NT2/D1 (cell line): ENCODE measurements at regions not wholly inside any gene's neighbourhood (a gene's known extent, or its start where the extent isn't known, plus 50 kb on each side); places are given as distances from the start of the nearest gene placed in this dataset.

Source experiments
- DNase-seq: peaks from one replicate; pipeline ENCODE4 v3.0.0-alpha.2; 2011; ENCODE audit warnings: low read depth, low spot score
- H3K27me3 ChIP-seq: 2 replicates; pipeline ENCODE4 v1.6.0; 2011; ENCODE audit warnings: mild to moderate bottlenecking; ENCODE audit not compliant: insufficient read length, insufficient read depth
- H3K36me3 ChIP-seq: 2 replicates; pipeline ENCODE4 v1.6.1; 2011; ENCODE audit warnings: mild to moderate bottlenecking, low read length, mixed read lengths; ENCODE audit not compliant: insufficient read depth, insufficient read length
- H3K4me1 ChIP-seq: 2 replicates; pipeline ENCODE4 v1.5.1; 2011; ENCODE audit not compliant: insufficient read depth, insufficient read length
- H3K4me3 ChIP-seq: 2 replicates; pipeline ENCODE4 v1.5.1; 2011; ENCODE audit warnings: low read depth; ENCODE audit not compliant: insufficient read length
- H3K9ac ChIP-seq: 2 replicates; pipeline ENCODE4 v1.6.0; 2011; ENCODE audit warnings: low read depth; ENCODE audit not compliant: insufficient read length
- H3K9me3 ChIP-seq: 2 replicates; pipeline ENCODE4 v1.5.1; 2011; ENCODE audit warnings: mild to moderate bottlenecking, low read length; ENCODE audit not compliant: insufficient read depth
- SUZ12 ChIP-seq: IDR thresholded peaks from 2 replicates; pipeline ENCODE4 v1.6.1; 2011; ENCODE audit not compliant: insufficient read length, insufficient read depth; ENCODE audit errors: extremely low read depth
- YY1 ChIP-seq: IDR thresholded peaks from 2 replicates; pipeline ENCODE4 v1.6.1; 2011; ENCODE audit not compliant: insufficient read length, insufficient read depth
- ZNF274 ChIP-seq: IDR thresholded peaks from 2 replicates; pipeline ENCODE4 v1.6.1; 2011; ENCODE audit warnings: mild to moderate bottlenecking, low read depth, low read length

DNA sequence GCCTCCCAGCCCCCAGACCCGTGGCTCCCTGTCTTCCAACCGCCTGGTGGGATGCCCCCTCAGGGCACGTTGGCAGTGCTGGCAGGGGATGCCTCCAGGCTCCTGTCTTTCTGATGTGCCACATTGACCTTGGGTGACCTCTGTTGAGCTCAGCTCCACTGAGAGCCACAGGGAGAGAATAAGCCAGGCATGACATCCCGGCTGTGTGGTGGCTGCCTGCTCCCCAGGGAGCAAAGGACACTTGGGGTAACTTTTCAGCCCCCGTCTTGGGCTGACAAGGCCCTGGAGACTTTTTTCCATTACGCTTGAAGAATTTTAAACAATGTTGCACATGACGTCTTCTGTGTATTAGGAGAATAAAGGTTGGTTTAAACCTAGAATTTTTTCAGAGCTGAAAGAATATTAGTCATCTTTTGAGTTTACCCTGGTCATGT, 246.0 kb downstream of the TSN start:
- TF ChIP-seq ZNF274 = no peak
- TF ChIP-seq YY1 = no peak
- no peak for TF ChIP-seq SUZ12
- H3K4me3 ChIP-seq = no peak overlapping the region
- peaks cover 7% of the 10 kb centered on the region for H3K4me1 ChIP-seq
- H3K9me3 ChIP-seq = no peaks in the 10 kb centered on the region
- no peaks in the 10 kb centered on the region for H3K36me3 ChIP-seq
- no peak for DNase-seq
- no peak overlapping the region for H3K9ac ChIP-seq
- H3K27me3 ChIP-seq = no peaks in the 10 kb centered on the region

DNA sequence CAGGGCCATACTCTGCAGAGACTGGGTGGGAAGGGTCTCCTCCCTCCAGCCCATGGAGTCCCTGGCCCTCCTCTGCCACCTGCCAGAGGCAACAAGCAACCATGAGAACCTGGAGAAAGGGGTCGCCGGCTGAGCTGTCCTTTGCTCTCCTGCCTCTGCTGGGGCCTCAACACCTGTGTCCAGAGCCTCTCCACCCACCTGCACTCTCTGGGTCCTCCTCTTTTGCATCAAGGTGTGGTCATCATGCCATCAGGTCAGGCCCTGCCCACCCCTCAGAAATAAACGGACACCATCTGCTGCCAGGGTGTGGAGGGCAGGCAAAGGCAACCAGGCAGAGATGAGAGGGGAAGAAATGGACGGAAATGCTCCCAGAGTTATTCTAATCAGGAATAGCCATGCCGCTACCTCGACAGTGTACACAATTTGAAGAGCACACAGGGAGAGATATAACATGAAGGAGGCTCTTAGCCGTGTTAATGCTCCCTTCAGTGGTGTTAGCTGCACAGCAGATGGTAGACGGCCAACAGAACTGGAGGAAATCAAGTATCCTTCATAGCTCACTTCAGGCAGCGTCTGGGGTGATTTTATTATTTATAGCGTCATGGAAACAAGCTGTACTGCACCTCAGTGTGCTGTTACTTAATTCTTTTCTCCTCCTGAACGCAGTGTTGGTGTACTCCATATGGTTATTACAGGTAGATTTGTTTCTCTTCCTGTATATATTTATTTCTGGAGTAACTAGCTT, 247.9 kb downstream of the TSN start:
- no peaks in the 10 kb centered on the region for H3K36me3 ChIP-seq
- H3K9me3 ChIP-seq = no peaks in the 10 kb centered on the region
- H3K27me3 ChIP-seq = no peaks in the 10 kb centered on the region
- H3K9ac ChIP-seq = no peak overlapping the region
- TF ChIP-seq YY1 (no peak), SUZ12 (no peak), ZNF274 (no peak)
- H3K4me3 ChIP-seq = no peak overlapping the region
- no peak for DNase-seq
- peaks cover 7% of the 10 kb centered on the region for H3K4me1 ChIP-seq

DNA sequence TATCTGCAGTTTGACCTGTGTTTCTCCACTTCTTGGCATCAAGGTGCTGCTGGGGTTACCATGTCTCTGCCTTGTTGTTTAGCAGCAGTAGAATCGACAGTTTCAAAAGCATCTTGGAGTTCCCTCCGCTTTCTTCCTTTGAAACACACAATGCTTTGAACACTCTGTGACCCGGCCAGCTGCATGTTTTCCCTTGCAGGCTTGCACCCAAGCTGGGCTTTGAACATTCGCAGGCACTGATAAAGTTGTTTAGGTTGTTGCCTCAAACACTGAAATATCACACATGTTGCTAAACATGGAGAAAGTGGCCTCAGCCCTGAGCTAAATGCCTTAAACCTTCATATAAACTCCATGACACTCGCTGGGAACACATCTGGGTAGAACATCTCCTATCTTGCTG, 251.7 kb downstream of the TSN start:
- Histone ChIP-seq H3K4me1 (peaks cover 3% of the 10 kb centered on the region), H3K9me3 (no peaks in the 10 kb centered on the region), H3K27me3 (no peaks in the 10 kb centered on the region), H3K9ac (no peak overlapping the region), H3K36me3 (no peaks in the 10 kb centered on the region), H3K4me3 (no peak overlapping the region)
- no peak for DNase-seq
- TF ChIP-seq ZNF274 (no peak), SUZ12 (no peak)

DNA sequence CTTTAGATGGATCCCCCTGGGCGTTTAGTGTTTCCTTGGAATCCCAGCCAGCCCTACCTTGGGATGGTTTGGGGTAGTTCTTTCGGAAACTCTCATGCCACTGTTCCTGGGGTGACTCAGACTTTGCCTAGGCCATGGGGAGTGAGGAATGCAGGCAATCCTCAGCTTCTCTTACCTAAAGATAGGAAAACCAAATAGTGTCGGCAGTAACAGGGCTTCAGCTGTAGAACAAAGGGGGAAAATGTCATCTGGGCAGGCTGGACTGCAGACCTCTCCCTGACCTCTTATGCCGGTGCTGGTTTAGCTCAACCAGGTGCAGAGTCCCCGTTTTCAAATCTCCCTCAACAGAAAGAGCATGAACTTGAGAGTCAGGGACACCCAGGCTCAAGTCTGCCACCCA, 252.1 kb downstream of the TSN start:
- Histone ChIP-seq H3K36me3 (no peaks in the 10 kb centered on the region), H3K4me3 (no peak overlapping the region), H3K9me3 (no peaks in the 10 kb centered on the region), H3K9ac (no peak overlapping the region), H3K4me1 (peaks cover 3% of the 10 kb centered on the region), H3K27me3 (no peaks in the 10 kb centered on the region)
- DNase-seq = peak; percentile 49
- no peak for TF ChIP-seq SUZ12
- TF ChIP-seq ZNF274 = no peak
- TF ChIP-seq YY1 = no peak

DNA sequence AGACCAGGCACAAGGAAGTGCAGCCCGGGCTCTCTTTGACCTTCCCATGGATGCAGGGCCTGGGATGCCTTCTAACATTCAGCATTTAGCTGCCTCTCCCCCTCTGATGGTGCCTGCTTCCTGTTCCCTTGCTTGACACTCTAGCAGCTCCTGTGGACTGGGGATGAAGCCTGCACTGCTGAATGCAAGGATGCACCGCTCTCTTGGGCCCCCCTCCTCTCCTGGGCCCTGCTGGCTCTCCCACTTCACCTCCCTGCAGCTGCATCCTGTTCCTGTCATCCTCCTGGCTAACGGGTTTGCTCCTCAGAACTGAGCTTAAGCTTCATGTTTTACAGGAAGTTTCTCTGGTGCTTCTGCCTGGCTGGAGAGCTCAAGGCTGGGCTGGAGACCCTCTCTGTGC, 254.1 kb downstream of the TSN start:
- no peak for DNase-seq

DNA sequence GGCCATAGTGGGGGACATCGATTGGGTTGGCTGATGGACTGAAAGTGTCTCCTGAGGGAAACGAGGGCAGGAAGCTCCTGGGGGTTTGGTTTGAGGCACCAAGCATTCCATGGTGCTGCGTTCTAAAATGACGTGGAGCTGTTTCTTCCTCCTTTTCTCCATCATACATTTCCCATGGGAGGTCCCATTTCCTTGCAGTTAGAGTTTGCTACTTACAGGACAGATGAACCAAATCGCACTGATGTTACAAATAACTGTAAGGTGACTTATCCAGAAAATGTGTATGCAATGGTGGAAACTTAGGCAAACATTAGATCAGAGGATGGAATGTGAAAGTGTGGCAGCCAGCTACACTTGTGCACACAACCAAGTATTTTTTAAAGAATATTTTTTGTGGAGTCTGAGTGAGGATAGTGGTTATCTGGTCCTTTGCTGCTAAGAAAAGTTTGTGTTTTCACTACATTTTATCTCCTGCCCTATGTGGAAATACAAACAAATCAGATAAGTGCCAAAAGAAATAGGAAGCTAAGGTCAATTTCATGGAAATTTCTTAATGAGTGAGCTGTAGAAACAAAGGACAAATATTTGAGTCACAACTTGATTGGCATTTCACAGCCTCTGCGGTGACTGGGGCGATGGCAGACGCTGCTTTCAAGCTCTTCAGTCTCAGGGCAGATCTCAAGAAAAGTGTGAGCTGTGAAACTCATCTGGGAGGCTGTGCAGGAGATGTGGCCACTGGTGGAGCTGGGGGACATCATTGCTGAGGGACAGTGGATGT, 256.2 kb downstream of the TSN start:
- peaks cover 3% of the 10 kb centered on the region for H3K4me1 ChIP-seq
- H3K36me3 ChIP-seq = no peaks in the 10 kb centered on the region
- DNase-seq = no peak
- H3K4me3 ChIP-seq = no peak overlapping the region
- no peak overlapping the region for H3K9ac ChIP-seq
- H3K9me3 ChIP-seq = no peaks in the 10 kb centered on the region
- H3K27me3 ChIP-seq = no peaks in the 10 kb centered on the region
- no peak for TF ChIP-seq ZNF274
- TF ChIP-seq YY1 = no peak
- TF ChIP-seq SUZ12 = no peak

More for the DNA sequence above, 254.1 kb downstream of the TSN start:
- H3K9ac ChIP-seq = peak overlapping the region; percentile 36
- TF ChIP-seq YY1 (no peak), SUZ12 (no peak), ZNF274 (no peak)
- no peaks in the 10 kb centered on the region for H3K36me3 ChIP-seq
- H3K4me1 ChIP-seq = peaks cover 3% of the 10 kb centered on the region
- H3K9me3 ChIP-seq = no peaks in the 10 kb centered on the region
- no peaks in the 10 kb centered on the region for H3K27me3 ChIP-seq
- no peak overlapping the region for H3K4me3 ChIP-seq

DNA sequence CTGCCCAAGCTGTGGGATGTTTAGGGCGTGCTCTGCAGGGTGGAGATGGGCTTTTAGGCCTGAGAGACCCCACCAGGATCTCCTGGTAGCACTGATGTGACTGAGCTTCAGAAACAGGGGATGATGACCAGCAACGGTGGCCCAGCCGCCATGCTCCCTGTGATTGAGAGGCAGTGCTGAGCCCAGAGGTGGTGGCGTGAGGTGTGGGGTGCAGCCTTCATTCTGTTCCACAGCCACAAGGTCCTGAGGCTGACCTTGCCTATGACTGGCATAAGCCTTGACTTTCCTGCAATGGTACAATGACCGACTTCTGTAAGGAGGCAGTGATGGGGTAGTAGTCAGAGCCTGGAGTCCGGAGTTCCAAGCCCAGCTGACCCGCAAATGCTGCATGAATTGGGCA, 263.3 kb downstream of the TSN start:
- Histone ChIP-seq H3K4me3 (no peak overlapping the region), H3K9ac (no peak overlapping the region), H3K4me1 (peaks cover 4% of the 10 kb centered on the region), H3K9me3 (peaks cover 8% of the 10 kb centered on the region; the same call in 1 of the 2 replicates), H3K36me3 (no peaks in the 10 kb centered on the region), H3K27me3 (no peaks in the 10 kb centered on the region)
- DNase-seq = no peak
- TF ChIP-seq SUZ12 (no peak), ZNF274 (no peak)
